PC-9 (cell line): ENCODE measurements at regions not wholly inside any gene's neighbourhood (a gene's known extent, or its start where the extent isn't known, plus 50 kb on each side); places are given as distances from the start of the nearest gene placed in this dataset.

Experiments
- BruUV-seq: library from RNA; stranded (reverse); fragments of 400-500 nt; replicated peaks from 2 replicates; lab custom pipeline; 2021; lab: Mats Ljungman, UMichigan
- CTCF ChIA-PET: fragments of 300-600 bp; sonication (Branson Sonifier 250); formaldehyde crosslinking; loops from one replicate; lab custom pipeline; 2022; ENCODE audit warnings: antibody characterized with exemption; lab: Charles Lee
- POLR2A ChIA-PET: fragments of 300-600 bp; sonication (Branson Sonifier 250); formaldehyde crosslinking; loops from one replicate; lab custom pipeline; 2022; ENCODE audit warnings: antibody characterized with exemption; ENCODE audit not compliant: unreplicated experiment; lab: Charles Lee
- DNase-seq, 2 experiments: peaks; one replicate each; pipeline versions ENCODE4 v3.0.0 to v3.0.0-alpha.2; 2015 to 2022; ENCODE audit warnings: mixed read lengths in 1 of 2
- H2AFZ ChIP-seq: fragments of 200-600 bp; sonication (generic); 2 replicates; pipeline ENCODE4 v1.8.1; 2017; ENCODE audit warnings: antibody characterized with exemption
- H3F3A ChIP-seq: fragments of 200-600 bp; sonication (generic); 2 replicates; pipeline ENCODE4 v1.8.1; 2017; ENCODE audit warnings: antibody characterized with exemption, mild to moderate bottlenecking, low read depth; ENCODE audit not compliant: insufficient read depth
- H3K27ac ChIP-seq: fragments of 200-600 bp; sonication (generic); 2 replicates; pipeline ENCODE4 v1.6.1; 2016; ENCODE audit warnings: mixed run types
- H3K27me3 ChIP-seq: fragments of 200-600 bp; sonication (generic); 2 replicates; pipeline ENCODE4 v1.6.1; 2016; ENCODE audit warnings: low read depth, mixed run types; ENCODE audit not compliant: insufficient read depth
- H3K36me3 ChIP-seq: fragments of 200-600 bp; sonication (generic); 2 replicates; pipeline ENCODE4 v1.6.1; 2016; ENCODE audit warnings: low read depth, mixed run types
- H3K4me1 ChIP-seq: fragments of 200-600 bp; sonication (generic); replicated peaks from 2 replicates; pipeline ENCODE4 v1.6.1; 2016; ENCODE audit warnings: mixed run types; ENCODE audit not compliant: insufficient read depth
- H3K4me2 ChIP-seq: fragments of 200-600 bp; sonication (generic); 2 replicates; pipeline ENCODE4 v1.6.1; 2017; ENCODE audit warnings: mixed run types
- H3K4me3 ChIP-seq: fragments of 200-600 bp; sonication (generic); 2 replicates; pipeline ENCODE4 v1.6.1; 2016; ENCODE audit warnings: mixed run types
- H3K79me2 ChIP-seq: fragments of 200-600 bp; sonication (generic); 2 replicates; pipeline ENCODE4 v1.6.1; 2017; ENCODE audit warnings: low read depth, mixed run types
- H3K9me2 ChIP-seq: fragments of 200-600 bp; sonication (generic); 2 replicates; pipeline ENCODE4 v1.8.1; 2017; ENCODE audit warnings: mild to moderate bottlenecking; ENCODE audit not compliant: insufficient read depth
- H3K9me3 ChIP-seq: fragments of 200-600 bp; sonication (generic); 2 replicates; pipeline ENCODE4 v1.8.1; 2016; ENCODE audit warnings: low read depth; ENCODE audit not compliant: insufficient read depth
- H4K20me1 ChIP-seq: fragments of 200-600 bp; sonication (generic); 2 replicates; pipeline ENCODE4 v1.8.1; 2017; ENCODE audit not compliant: insufficient read depth
- EZH2 ChIP-seq: fragments of 200-600 bp; sonication (generic); IDR thresholded peaks from 2 replicates; pipeline ENCODE4 v1.8.0; 2017; ENCODE audit warnings: antibody characterized with exemption, low read depth
- intact Hi-C: fragments of 100-400 bp; cut with micrococcal nuclease; formaldehyde crosslinking; loops from one replicate; pipeline ENCODE4 v1.10.0; 2022; ENCODE audit not compliant: unreplicated experiment
- TF ChIP-seq, protein P1 (sequence below): fragments of 200-600 bp; sonication (generic); conservative IDR thresholded peaks from 2 replicates; pipeline ENCODE4 v1.6.1; 2017; ENCODE audit warnings: mixed run types, antibody characterized with exemption, mild to moderate bottlenecking, moderate library complexity

DNA sequence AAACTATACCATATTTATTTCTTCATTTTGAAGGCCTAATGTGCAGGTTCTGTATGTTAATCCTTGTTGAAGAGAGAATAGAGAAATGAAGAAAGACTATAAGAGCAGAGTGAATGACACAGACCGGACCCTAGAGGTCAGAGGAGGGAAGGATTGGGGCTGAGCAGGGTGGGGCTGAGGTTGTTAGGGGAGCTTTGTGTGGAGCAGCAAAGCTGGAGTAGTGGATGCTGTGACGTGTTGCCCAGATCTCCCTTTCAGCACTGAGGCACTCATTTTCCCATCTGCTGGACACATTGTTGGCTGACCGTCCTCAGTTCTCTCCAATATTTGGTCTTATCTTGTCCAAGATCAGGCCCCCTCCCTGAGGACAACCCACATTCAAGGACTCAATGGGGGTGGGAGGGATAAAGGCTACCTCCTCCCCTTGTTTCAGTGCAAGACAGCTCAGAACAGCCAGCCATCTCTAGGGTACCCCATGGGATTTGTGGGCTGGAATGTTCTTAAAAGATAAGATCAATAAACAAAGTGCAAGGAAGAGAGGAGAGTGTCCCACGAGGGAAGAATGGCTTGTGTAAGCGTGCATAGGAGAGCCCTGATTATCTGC, 143.6 kb downstream of the TDRD15 start:
- H3K27me3 ChIP-seq: peaks cover 44% of the 10 kb centered on the region; the same call in 1 of the 2 replicates
- H3K36me3 ChIP-seq: no peaks in the 10 kb centered on the region
- no peak overlapping the region for H3K27ac ChIP-seq
- no peaks in the 10 kb centered on the region for H3K4me1 ChIP-seq
- BruUV-seq: no TSS peak
- H4K20me1 ChIP-seq: no peaks in the 10 kb centered on the region
- H2AFZ ChIP-seq: no peak overlapping the region
- ChIA-PET POLR2A (no interaction called here), CTCF (no interaction called here)
- H3K79me2 ChIP-seq: no peaks in the 10 kb centered on the region
- peak in 1 of 2 experiments; percentile 22 for DNase-seq
- H3K4me2 ChIP-seq: no peak overlapping the region
- H3K9me3 ChIP-seq: no peaks in the 10 kb centered on the region
- no peaks in the 10 kb centered on the region for H3K9me2 ChIP-seq
- no peaks in the 10 kb centered on the region for H3F3A ChIP-seq
- H3K4me3 ChIP-seq: no peak overlapping the region
- intact Hi-C loops: no loop called here
- TF ChIP-seq, protein P1, sequence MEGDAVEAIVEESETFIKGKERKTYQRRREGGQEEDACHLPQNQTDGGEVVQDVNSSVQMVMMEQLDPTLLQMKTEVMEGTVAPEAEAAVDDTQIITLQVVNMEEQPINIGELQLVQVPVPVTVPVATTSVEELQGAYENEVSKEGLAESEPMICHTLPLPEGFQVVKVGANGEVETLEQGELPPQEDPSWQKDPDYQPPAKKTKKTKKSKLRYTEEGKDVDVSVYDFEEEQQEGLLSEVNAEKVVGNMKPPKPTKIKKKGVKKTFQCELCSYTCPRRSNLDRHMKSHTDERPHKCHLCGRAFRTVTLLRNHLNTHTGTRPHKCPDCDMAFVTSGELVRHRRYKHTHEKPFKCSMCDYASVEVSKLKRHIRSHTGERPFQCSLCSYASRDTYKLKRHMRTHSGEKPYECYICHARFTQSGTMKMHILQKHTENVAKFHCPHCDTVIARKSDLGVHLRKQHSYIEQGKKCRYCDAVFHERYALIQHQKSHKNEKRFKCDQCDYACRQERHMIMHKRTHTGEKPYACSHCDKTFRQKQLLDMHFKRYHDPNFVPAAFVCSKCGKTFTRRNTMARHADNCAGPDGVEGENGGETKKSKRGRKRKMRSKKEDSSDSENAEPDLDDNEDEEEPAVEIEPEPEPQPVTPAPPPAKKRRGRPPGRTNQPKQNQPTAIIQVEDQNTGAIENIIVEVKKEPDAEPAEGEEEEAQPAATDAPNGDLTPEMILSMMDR: no peak
- TF ChIP-seq EZH2: no peak

DNA sequence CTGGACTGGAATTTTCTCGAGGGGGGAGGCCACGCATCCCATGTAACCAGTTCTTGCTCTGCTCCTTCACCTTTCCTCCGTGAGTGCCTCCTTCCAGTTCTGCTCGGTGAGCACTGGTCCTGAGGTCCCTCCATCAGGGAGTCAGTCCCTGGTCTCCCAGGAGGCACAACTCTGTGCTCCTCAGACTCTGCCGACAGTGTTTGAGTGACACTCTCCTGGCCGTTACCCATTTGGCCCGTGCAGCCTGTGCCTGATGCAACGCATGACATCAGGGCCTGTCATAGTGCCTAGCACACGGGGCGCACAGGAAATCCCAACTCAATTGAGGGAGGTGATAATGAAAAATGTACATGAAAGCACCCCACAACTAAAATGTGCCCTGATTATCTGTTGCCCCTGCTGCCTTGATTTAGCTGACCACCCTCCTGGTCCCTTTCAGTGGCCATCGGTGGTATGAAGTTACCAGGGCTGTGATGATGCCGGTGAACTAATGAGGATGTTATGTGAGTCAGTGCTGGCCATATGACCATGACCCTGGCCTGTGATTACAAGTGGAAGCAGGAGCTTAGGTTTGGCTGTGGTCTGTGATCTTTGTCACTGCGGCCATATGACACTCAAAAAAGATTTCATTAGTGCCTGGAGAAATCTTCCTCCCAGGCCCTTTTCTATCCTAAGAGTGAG, 144.6 kb downstream of the TDRD15 start:
- ChIA-PET POLR2A (no interaction called here), CTCF (no interaction called here)
- Histone ChIP-seq H3K27me3 (peaks cover 35% of the 10 kb centered on the region; the same call in 1 of the 2 replicates), H3K9me3 (no peaks in the 10 kb centered on the region), H3K4me3 (no peak overlapping the region), H3K4me2 (no peak overlapping the region), H3K36me3 (no peaks in the 10 kb centered on the region), H3F3A (no peaks in the 10 kb centered on the region), H3K27ac (no peak overlapping the region), H4K20me1 (no peaks in the 10 kb centered on the region), H3K79me2 (no peaks in the 10 kb centered on the region), H3K9me2 (no peaks in the 10 kb centered on the region), H3K4me1 (no peaks in the 10 kb centered on the region), H2AFZ (no peak overlapping the region)
- no peak for DNase-seq
- intact Hi-C loops: no loop called here
- no TSS peak for BruUV-seq
- TF ChIP-seq EZH2: no peak
- TF ChIP-seq, protein P1: no peak

DNA sequence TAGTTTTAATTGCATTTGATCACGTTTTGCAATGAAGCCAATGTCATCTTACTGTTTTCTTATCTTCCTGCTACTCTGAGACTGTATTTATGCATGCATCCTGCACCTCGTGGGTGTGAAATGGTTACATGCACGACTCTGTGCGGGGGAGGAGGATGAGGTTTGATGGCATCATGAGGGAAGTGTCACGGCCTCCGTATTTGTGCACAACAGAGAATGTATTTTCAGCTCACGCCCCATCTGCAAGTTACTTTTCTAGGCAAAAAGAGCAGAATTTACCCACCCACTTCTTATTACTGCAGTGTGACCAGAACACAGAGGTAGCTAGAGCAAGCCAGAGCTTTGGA, 145.1 kb downstream of the TDRD15 start:
- H3K27ac ChIP-seq: no peak overlapping the region
- H3K4me2 ChIP-seq: no peak overlapping the region
- intact Hi-C loops: no loop called here
- no TSS peak for BruUV-seq
- ChIA-PET POLR2A (no interaction called here), CTCF (no interaction called here)
- no peaks in the 10 kb centered on the region for H4K20me1 ChIP-seq
- H3K4me1 ChIP-seq: no peaks in the 10 kb centered on the region
- H3K9me3 ChIP-seq: no peaks in the 10 kb centered on the region
- TF ChIP-seq EZH2: no peak
- TF ChIP-seq, protein P1: no peak
- H3K79me2 ChIP-seq: no peaks in the 10 kb centered on the region
- H3F3A ChIP-seq: no peaks in the 10 kb centered on the region
- no peaks in the 10 kb centered on the region for H3K36me3 ChIP-seq
- H3K9me2 ChIP-seq: no peaks in the 10 kb centered on the region
- peaks cover 39% of the 10 kb centered on the region for H3K27me3 ChIP-seq
- DNase-seq: no peak
- H3K4me3 ChIP-seq: no peak overlapping the region
- no peak overlapping the region for H2AFZ ChIP-seq
